Adrenal gland (tissue), 9 donors: ENCODE measurements at regions not wholly inside any gene's neighbourhood (a gene's known extent, or its start where the extent isn't known, plus 50 kb on each side); places are given as distances from the start of the nearest gene placed in this dataset.

ENCODE experiments used
- DNase-seq, 7 donors: peaks; one replicate each; pipeline ENCODE4 v3.0.0-alpha.2; 2019 to 2020
- H3K27ac ChIP-seq, 5 donors: fragments of 200-600 bp; sonication (generic) in 4 of 5; 1 replicate in 3 of 5; 2 replicates in 2 of 5; pipeline versions ENCODE4 v1.5.1 to v1.8.0; 2016 to 2020; ENCODE audit warnings: mild to moderate bottlenecking in 1 of 5
- H3K27me3 ChIP-seq: fragments of 200-600 bp; 2 replicates; pipeline ENCODE4 v1.8.0; 2021
- H3K36me3 ChIP-seq, 2 donors: fragments of 200-600 bp; replicated peaks in 1 of 2; 1 replicate in 1 of 2; 2 replicates in 1 of 2; pipeline versions ENCODE4 v1.5.1 to v1.8.0; 2018 to 2022
- H3K4me1 ChIP-seq, 2 donors: fragments of 200-600 bp; replicated peaks in 1 of 2; 1 replicate in 1 of 2; 2 replicates in 1 of 2; pipeline versions ENCODE4 v1.5.1 to v1.8.0; 2018 to 2021
- H3K4me3 ChIP-seq, 4 donors: fragments of 200-600 bp; sonication (generic) in 3 of 4; one replicate each; pipeline ENCODE4 v1.5.1; 2016 to 2018
- H3K9me3 ChIP-seq, 3 donors: fragments of 200-600 bp; sonication (generic) in 1 of 3; replicated peaks in 1 of 3; 1 replicate in 2 of 3; 2 replicates in 1 of 3; pipeline versions ENCODE4 v1.5.1 to v1.8.0; 2016 to 2021
- CTCF ChIP-seq, 6 experiments: fragments of 450-650 bp in 4 of 6; fragments of 200-600 bp in 2 of 6; sonication (generic) in 1 of 6; IDR thresholded peaks; 1 replicate in 5 of 6; 2 replicates in 1 of 6; pipeline versions ENCODE4 v1.5.1 to v1.8.0; 2016 to 2021; ENCODE audit warnings: antibody characterized with exemption in 6 of 6, mild to moderate bottlenecking in 2 of 6, moderate library complexity in 1 of 6
- POLR2A ChIP-seq, 2 donors: fragments of 450-650 bp; IDR thresholded peaks; one replicate each; pipeline ENCODE4 v1.6.1; 2017; ENCODE audit warnings: antibody characterized with exemption in 2 of 2, mild to moderate bottlenecking in 2 of 2, moderate library complexity in 1 of 2
- WGBS, 4 donors: extraction: QIAGEN DNeasy Blood & Tissue Kit in 2 of 4; methylation state at CpG; one replicate each; pipeline versions ENCODE4 v1.1.5 to v1.1.7; 2013 to 2017; 5-methylcytosine and 5-hydroxymethylcytosine counted together
- intact Hi-C, 2 donors: fragments of 100-400 bp; cut with DNase I; formaldehyde crosslinking; loops; one replicate each; pipeline versions ENCODE4 v1.14.1 to v1.15.0; 2022 to 2023
- donor health status: healthy with polysubstance abuse.
- donor health status: Bipolar disorder and iron deficiency.
- donor health status: DM: yes; HTN: yes; CAD: no.
- donor health status: DM: no; HTN: no; CAD: no.
- donor health status: DM: no; HTN: no; CAD: no.

- intact Hi-C loops, result no loop called here
- no peaks in the 10 kb centered on the region for H3K4me1 ChIP-seq
- no peaks in the 10 kb centered on the region for H3K36me3 ChIP-seq
- TF ChIP-seq CTCF (IDR thresholded peaks at IDR 0.05), result no peak
- TF ChIP-seq POLR2A (IDR thresholded peaks at IDR 0.05), result no peak
- H3K4me3 ChIP-seq, result no peak overlapping the region
- H3K27ac ChIP-seq, result no peak overlapping the region
- no peaks in the 10 kb centered on the region for H3K9me3 ChIP-seq
- no peak for DNase-seq
- 81 to 100% (median 83%) methylated on average over 3 to 4 of the region's 4 CpGs for WGBS, 4 donors
- no peaks in the 10 kb centered on the region for H3K27me3 ChIP-seq
Observed at GRCh38 chr20:60340232-60340631, 382.0 kb downstream of the CDH26 start.

GRCh38 chr20:60341062-60341461 lies 382.8 kb downstream of the CDH26 start:
- TF ChIP-seq CTCF (IDR thresholded peaks at IDR 0.05) (no peak), POLR2A (IDR thresholded peaks at IDR 0.05) (no peak)
- Histone ChIP-seq H3K4me3 (no peak overlapping the region), H3K27me3 (no peaks in the 10 kb centered on the region), H3K27ac (no peak overlapping the region), H3K36me3 (no peaks in the 10 kb centered on the region), H3K4me1 (no peaks in the 10 kb centered on the region), H3K9me3 (no peaks in the 10 kb centered on the region)
- intact Hi-C loops, result no loop called here
- DNase-seq, result no peak
- WGBS, 4 donors, result 80 to 92% (median 88%) methylated on average over 7 of the region's 7 CpGs

- WGBS, 4 donors, result 59 to 69% (median 67%) methylated on average over 5 of the region's 5 CpGs
- no peak for DNase-seq
- Histone ChIP-seq H3K36me3 (no peaks in the 10 kb centered on the region), H3K9me3 (no peaks in the 10 kb centered on the region), H3K27me3 (no peaks in the 10 kb centered on the region), H3K4me3 (no peak overlapping the region), H3K27ac (no peak overlapping the region), H3K4me1 (no peaks in the 10 kb centered on the region)
- TF ChIP-seq CTCF (IDR thresholded peaks at IDR 0.05) (no peak), POLR2A (IDR thresholded peaks at IDR 0.05) (no peak)
- intact Hi-C loops, result no loop called here
Observed at GRCh38 chr20:60345106-60345505, 386.9 kb downstream of the CDH26 start.

GRCh38 chr20:60349418-60349817 lies 391.2 kb downstream of the CDH26 start:
- intact Hi-C loops, result no loop called here
- no peak overlapping the region for H3K4me3 ChIP-seq
- no peaks in the 10 kb centered on the region for H3K9me3 ChIP-seq
- DNase-seq, result no peak
- H3K27ac ChIP-seq, result no peak overlapping the region
- TF ChIP-seq CTCF (IDR thresholded peaks at IDR 0.05) (no peak), POLR2A (IDR thresholded peaks at IDR 0.05) (no peak)
- WGBS, 4 donors, result 85 to 92% (median 87%) methylated on average over 11 of the region's 11 CpGs
- H3K27me3 ChIP-seq, result no peaks in the 10 kb centered on the region
- no peaks in the 10 kb centered on the region for H3K4me1 ChIP-seq
- no peaks in the 10 kb centered on the region for H3K36me3 ChIP-seq
